CD4-positive, alpha-beta T cell treated with Interferon gamma for 1 hour (primary cell): ENCODE measurements at regions not wholly inside any gene's neighbourhood (a gene's known extent, or its start where the extent isn't known, plus 50 kb on each side); places are given as distances from the start of the nearest gene placed in this dataset.
A peak's percentile ranks its signal among the peaks of the same experiment; 100 is the strongest.

Source experiments
- DNase-seq: peaks from one replicate; pipeline ENCODE4 v3.0.0-alpha.2; 2020

DNA sequence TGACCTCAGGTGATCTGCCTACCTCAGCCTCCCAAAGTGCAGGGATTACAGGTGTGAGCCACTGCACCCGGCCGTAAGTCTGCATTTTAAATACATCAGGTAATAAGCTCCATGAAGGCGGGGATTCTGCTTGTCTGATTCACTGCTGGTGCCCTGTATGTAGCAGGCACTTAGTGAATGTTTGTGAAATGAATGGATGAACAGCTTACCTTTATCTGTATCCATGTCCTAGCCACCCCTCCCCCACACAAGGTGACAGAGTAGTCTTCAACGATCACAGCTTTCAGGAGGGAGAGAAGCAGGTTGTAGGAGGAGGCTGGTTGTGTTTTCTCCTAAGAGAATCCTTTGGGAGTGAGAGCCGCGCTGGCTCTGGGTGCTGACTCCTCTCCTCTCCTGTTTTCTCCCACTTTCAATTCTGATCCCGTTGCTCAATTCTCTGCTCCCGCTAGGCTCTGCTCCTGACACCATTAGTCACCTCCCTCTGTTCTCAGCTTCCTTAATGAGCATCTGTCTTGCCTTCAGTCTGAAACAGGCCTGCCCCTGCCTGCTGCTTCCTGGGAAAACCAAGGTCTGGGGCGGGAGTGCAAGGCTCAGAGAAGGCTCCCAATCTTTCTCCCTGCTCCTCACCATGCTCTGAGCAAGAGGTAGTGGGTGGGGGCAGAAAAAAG is 88.8 kb upstream of the CTNNA1 start:
- no peak for DNase-seq

DNA sequence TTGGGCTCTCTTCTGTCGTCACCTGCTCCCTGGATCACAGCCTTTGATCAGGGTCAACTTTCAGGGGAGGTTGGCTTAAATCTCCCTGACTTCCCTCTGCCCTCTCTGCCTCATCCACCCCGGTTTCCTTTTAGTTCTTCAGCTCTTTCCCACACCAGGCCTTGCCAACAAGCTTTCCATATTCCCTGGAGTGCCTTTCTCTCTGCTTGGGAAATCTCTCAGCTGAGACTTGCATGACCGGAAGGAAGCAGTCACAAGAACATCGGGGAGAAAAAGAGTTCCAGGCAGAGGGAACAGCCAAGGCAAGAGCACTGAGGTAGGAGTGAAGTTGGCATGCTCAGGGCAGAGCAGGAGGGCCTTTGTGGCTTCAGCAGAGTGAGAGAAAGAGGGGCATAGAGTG is 88.4 kb upstream of the HSPA9 start:
- DNase-seq, result no peak

- DNase-seq, result peak; percentile 50
These were observed 87.8 kb upstream of the HSPA9 start for GRCh38 chr5:138663009-138663408.

DNA sequence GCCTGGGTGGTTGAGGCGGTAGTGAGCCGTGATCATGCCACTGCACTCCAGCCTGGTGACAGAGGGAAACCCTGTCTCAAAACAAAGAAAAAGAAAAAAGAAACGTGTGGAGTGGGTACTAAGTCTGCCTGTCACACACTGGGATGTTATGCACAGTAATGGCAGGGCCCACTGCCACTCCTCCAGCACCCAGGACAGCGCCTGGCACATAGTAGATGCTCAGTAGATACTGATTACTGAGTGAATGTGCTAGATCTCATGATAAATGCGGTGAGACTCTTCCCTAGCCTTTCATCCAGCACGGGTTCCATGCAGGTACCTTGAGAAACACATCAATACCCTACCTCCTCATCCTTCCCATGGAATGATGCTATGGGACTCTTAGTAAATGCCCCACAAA is 87.4 kb upstream of the HSPA9 start:
- DNase-seq, result peak; percentile 3

- no peak for DNase-seq
These were observed 86.8 kb upstream of the HSPA9 start for GRCh38 chr5:138661991-138662434.

GRCh38 chr5:138661291-138661960 is 86.2 kb upstream of the HSPA9 start:
- DNase-seq, result no peak

DNA sequence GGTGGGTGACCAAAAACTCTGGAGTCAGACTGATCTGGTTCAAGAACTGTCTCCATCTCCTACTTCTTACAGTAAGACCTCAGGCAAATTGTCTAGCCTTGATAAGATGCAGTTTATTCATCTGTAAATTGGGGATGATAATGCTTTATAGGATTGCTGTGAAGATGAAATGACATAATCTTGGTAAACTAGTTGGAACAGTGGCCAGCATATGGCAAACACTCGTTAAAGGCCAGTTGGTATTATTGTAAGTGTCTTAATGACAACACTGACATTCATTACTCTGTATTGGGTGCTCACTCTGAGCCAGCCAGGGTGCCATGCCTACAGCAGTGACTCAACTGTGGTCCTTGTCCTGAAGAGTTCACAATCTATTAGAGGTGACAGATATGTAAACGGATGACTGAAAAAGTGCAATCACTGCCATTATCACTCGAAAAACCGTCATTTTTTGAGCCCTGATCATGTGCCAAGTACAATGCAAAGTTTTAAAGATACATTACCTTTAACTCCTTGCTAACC is 84.9 kb upstream of the HSPA9 start:
- DNase-seq, result no peak

DNA sequence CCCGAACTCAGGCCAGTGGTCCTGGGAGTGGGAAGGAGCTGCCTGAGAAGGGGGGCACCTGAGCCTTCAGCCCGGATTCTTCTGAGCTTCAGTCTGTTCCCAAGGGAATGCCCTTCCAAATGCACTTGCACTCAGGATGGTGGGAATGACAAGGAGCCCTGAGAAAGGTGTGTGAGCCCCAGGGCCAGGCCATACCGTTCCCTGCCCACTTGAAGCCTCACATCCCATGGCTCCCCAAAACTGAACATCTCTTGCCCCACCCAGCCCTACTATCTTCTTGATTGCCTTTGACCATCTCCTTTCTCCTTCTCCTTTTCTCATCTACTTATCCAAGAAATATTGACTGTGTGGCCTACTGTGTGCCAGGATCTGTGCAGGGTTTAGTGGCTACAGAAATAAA is 84.4 kb upstream of the HSPA9 start:
- no peak for DNase-seq

DNA sequence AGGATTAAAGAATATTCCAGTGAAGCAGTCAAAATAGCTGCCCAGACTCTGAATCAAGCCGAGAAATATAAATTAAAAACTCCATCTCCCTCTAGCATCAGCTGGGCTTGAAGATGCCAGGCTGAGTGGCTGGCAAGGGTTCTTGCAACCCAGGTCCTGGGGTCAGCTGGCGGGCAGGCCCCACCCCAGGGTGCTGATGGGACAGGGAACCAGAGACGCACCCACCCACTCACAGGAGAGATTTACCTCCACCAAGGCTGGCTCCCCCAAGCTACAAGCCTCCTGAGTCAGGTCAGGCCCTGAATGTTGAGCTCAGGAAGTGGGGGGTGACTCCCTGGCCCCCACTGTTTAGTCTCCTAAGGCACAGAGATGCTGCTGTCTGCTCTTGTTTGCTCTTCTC is 83.9 kb upstream of the HSPA9 start:
- no peak for DNase-seq

GRCh38 chr5:138658676-138659075 is 83.5 kb upstream of the HSPA9 start:
- DNase-seq, result no peak

- DNase-seq, result no peak
These were observed 82.2 kb upstream of the HSPA9 start for GRCh38 chr5:138657360-138657759.

DNA sequence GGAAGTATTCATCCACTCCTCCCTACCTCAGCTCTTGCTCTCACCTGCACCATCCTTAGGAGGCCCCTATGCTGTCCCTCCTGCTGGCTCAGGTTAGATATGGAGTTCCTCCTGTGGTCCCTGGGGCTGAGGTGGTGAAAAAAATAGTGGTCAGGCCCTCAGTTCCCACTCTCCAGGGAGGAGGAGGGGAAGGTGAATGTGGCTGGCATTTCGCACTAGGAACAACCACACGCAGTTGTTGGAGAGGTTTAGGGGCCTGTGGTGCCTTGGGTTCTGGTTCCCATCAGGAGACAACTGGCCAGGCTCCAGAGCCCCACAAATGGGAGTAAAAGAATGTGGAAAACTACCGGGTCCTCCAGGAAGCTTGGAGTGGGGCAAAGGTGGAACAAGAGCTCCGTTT is 81.7 kb upstream of the HSPA9 start:
- no peak for DNase-seq

DNA sequence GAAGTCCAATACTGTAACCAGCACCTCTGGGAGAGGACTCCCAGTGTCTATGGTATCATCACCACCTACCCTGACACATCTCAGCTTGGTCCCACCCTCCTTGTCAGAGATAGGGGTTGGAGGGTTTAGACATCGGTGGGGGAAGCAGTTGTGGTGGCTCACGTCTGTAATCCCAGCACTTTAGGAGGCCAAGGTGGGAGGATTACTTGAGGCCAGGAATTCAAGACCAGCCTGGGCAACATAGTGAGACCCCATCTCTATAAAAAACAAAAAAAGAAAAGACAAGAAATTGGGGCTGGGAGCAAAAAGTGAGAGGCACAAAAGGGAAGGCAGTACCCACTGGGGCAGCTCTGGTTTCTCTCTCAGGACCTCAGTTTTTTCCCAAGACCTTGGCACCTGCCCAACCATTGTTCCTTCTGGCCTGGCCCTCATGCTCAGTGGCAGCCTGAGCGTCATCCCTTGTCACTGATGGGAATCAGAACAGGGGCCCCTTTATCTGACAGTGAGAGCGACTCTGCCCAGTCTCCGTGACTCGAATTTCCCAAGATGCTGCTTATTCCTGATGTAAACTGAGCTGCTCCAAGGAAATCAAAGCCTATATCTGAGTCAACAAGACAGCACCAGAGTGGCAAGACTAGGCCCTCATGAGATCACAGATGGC is 80.5 kb upstream of the HSPA9 start:
- DNase-seq, result no peak

- DNase-seq, result peak; percentile 64
These were observed 79.2 kb upstream of the HSPA9 start for GRCh38 chr5:138654281-138654867.

DNA sequence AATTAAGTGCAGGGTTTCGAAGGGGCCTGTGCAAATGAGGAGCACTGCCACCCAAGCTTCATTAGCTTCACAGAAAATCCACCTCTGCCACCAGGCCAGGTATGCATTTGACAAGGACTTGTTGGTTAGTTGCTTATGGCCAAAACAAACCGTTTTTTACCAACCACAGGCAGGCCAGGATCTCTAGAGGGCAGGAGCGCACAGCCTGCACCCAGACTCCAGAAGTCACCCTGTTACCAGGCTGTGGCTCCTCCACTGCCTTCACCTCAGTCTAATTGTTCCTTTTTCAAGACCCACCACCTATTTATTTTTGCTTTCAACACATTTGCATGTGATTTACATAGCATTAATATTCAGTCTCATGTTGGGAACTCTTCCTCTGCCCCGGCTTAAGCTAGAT is 78.3 kb upstream of the HSPA9 start:
- DNase-seq, result no peak

GRCh38 chr5:138651767-138652117 is 76.5 kb upstream of the HSPA9 start:
- DNase-seq, result no peak

GRCh38 chr5:138651058-138651766 is 76.0 kb upstream of the HSPA9 start:
- DNase-seq, result no peak

DNA sequence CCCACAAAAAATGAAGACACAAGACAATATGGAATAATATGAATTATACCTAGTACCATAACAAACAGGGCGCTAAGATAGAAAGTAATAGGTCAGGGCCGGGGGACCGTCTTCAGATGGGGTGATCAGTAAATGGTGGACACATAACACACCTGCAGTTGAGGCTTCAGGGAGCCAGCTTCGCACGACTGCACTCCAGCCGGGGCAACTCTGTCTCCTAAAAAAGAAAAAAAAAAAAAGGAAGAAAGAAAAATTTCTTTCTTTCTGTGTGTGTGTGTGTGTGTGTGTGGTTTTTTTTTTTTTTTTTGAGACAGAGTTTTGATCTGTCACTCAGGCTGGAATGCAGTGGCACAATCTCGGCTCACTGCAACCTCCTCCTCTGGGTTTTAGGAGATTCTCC is 75.0 kb upstream of the HSPA9 start:
- no peak for DNase-seq

GRCh38 chr5:138649775-138650174 is 74.6 kb upstream of the HSPA9 start:
- no peak for DNase-seq

- DNase-seq, result no peak
These were observed 74.1 kb upstream of the HSPA9 start for GRCh38 chr5:138649316-138649720.

- no peak for DNase-seq
These were observed 73.6 kb upstream of the HSPA9 start for GRCh38 chr5:138648841-138649240.

DNA sequence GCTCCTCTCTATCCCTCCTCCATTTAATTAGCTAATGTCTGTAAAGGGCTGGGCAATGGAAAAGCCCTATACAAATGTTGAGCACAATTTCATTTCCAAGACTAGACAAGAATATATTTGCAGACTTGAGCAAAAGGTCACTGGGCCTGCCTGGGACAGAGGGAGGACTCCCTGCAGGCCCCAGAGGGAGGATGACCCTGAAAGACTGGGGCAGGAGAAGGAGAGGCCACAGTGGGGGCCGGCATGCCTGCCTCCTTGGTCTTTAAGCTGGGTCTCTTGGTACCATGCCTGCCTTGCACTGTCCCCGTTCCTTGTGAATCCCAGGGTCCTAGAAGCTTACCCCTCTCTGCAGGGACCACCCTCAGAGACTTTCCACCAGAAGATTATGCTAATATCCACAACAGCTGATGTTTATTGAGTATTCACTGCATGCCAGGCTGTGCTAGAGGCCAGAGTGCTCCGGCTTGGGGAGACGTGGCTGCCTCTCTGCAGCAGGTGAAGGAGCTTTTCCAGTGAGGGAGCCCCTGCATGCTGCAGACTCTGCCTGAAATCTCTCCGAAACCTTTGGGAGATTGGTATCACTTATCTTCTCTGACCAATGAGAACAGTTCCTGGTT is 72.7 kb upstream of the HSPA9 start:
- no peak for DNase-seq
